Activated CD4-positive, alpha-beta memory T cell treated with anti-CD3 and anti-CD28 coated beads for 36 hours (primary cell): ENCODE measurements at regions not wholly inside any gene's neighbourhood (a gene's known extent, or its start where the extent isn't known, plus 50 kb on each side); places are given as distances from the start of the nearest gene placed in this dataset.
A peak's percentile ranks its signal among the peaks of the same experiment; 100 is the strongest.

ENCODE experiments used
- CTCF ChIA-PET: fragments of 350-600 bp; sonication (Branson Sonifier 250); formaldehyde crosslinking; loops from one replicate; lab custom pipeline; 2021; ENCODE audit warnings: antibody characterized with exemption, inconsistent platforms; lab: Charles Lee
- POLR2A ChIA-PET: fragments of 350-600 bp; sonication (Branson Sonifier 250); formaldehyde crosslinking; loops from one replicate; lab custom pipeline; 2021; ENCODE audit warnings: antibody characterized with exemption; lab: Charles Lee
- DNase-seq: peaks from one replicate; pipeline ENCODE4 v3.0.0-alpha.2; 2020
- H3K27ac Mint-ChIP-seq: one replicate; pipeline ENCODE4 v1.8.0; 2021; ENCODE audit warnings: mixed read lengths
- H3K27me3 Mint-ChIP-seq: one replicate; pipeline ENCODE4 v1.8.0; 2021; ENCODE audit warnings: mixed read lengths
- H3K36me3 Mint-ChIP-seq: one replicate; pipeline ENCODE4 v1.8.0; 2021; ENCODE audit warnings: mixed read lengths
- H3K4me1 Mint-ChIP-seq: one replicate; pipeline ENCODE4 v1.8.0; 2021; ENCODE audit warnings: low read depth, mixed read lengths
- H3K4me3 Mint-ChIP-seq: one replicate; pipeline ENCODE4 v1.8.0; 2021; ENCODE audit warnings: mild to moderate bottlenecking, mixed read lengths
- H3K9me3 Mint-ChIP-seq: one replicate; pipeline ENCODE4 v1.8.0; 2021; ENCODE audit warnings: mixed read lengths
- intact Hi-C: fragments of 100-400 bp; cut with micrococcal nuclease; formaldehyde crosslinking; loops from one replicate; pipeline ENCODE4 v1.15.1; 2023

DNA sequence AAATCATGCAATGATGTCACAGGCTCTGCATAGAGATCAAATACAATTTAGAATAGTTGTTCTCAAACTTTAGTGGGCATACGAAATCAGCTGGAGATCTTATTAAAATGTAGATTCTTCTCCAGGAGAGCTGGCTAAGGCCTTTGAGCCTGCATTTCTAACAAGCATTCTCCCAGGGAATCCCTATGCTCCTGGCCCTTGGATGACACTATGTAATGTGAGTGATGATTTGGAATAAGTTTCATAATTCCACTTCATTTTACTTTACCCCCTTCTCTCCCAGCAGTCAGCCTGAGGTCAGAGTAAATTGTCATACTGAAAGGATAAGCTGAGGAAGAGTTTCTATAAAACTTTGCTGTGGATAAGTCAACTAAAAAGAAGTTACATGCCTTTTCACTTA lies 189.1 kb downstream of the UBE2E3 start:
- ChIA-PET POLR2A (no interaction called here), CTCF (interaction anchor here (0.6 to 1.3 kb wide), 5 partner anchors 9 to 297 kb away, joined by 3 to 4 read pairs (median 3); no protein-coding TSS in a partner anchor)
- peaks cover 43% of the 10 kb centered on the region for H3K4me1 Mint-ChIP-seq
- intact Hi-C loops: loop anchor here (2.0 kb wide), 1 partner anchor 29 kb away; no protein-coding TSS in a partner anchor
- peaks cover 32% of the 10 kb centered on the region for H3K36me3 Mint-ChIP-seq
- no peak overlapping the region for H3K4me3 Mint-ChIP-seq
- peaks cover 23% of the 10 kb centered on the region for H3K9me3 Mint-ChIP-seq
- H3K27ac Mint-ChIP-seq: peak overlapping the region; percentile 46
- DNase-seq: no peak
- no peaks in the 10 kb centered on the region for H3K27me3 Mint-ChIP-seq

DNA sequence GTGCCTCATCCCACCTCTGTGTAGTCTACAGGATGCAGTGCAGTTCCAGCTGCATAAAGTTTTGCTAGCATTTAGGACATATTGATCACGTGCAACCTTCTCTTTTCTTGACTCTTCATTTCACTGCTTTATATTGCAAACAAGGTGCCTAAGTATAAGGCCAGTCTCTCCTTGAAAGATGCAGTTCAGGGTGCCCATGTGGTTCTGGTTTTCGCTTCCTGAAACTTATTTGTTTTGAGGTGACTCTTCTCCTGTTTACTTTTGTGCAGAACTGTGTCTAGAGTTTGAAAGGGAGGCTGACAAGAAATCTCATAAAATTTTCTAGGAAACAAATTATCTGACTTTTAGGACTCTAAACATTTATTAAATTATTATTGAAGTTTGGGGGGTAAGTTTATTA lies 189.9 kb downstream of the UBE2E3 start:
- H3K27ac Mint-ChIP-seq: peak overlapping the region; percentile 76
- H3K4me1 Mint-ChIP-seq: peaks cover 43% of the 10 kb centered on the region
- peaks cover 23% of the 10 kb centered on the region for H3K9me3 Mint-ChIP-seq
- POLR2A ChIA-PET: no interaction called here
- H3K36me3 Mint-ChIP-seq: peaks cover 32% of the 10 kb centered on the region
- no peaks in the 10 kb centered on the region for H3K27me3 Mint-ChIP-seq
- no peak for DNase-seq
- CTCF ChIA-PET: interaction anchor here (0.6 to 1.0 kb wide), 2 partner anchors 8 to 296 kb away, joined by 3 read pairs; no protein-coding TSS in a partner anchor
- intact Hi-C loops: no loop called here
- H3K4me3 Mint-ChIP-seq: peak overlapping the region; percentile 24

DNA sequence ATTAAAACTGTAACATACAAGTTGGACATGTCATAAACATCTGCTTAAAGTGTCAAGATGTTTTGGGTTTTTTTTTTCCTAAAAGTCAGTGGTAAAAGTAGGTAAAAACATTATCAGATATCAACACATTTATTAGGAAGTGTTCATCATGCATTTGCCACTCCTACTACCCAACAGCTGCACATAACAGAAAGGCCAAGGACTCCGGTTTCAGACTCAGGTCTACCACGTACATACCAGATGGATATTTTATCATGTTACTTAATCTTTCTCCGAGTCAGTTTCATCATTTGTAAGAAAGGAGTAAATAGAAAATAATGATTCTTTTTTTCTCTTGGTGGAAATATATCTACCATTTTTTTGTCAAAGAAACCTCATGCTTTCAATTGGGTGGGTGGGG lies 192.3 kb downstream of the UBE2E3 start:
- ChIA-PET POLR2A (no interaction called here), CTCF (no interaction called here)
- H3K27me3 Mint-ChIP-seq: no peaks in the 10 kb centered on the region
- H3K4me1 Mint-ChIP-seq: peaks cover 44% of the 10 kb centered on the region
- H3K9me3 Mint-ChIP-seq: peaks cover 6% of the 10 kb centered on the region
- no peak for DNase-seq
- no peak overlapping the region for H3K4me3 Mint-ChIP-seq
- intact Hi-C loops: no loop called here
- peaks cover 9% of the 10 kb centered on the region for H3K36me3 Mint-ChIP-seq
- H3K27ac Mint-ChIP-seq: peak overlapping the region; percentile 58

DNA sequence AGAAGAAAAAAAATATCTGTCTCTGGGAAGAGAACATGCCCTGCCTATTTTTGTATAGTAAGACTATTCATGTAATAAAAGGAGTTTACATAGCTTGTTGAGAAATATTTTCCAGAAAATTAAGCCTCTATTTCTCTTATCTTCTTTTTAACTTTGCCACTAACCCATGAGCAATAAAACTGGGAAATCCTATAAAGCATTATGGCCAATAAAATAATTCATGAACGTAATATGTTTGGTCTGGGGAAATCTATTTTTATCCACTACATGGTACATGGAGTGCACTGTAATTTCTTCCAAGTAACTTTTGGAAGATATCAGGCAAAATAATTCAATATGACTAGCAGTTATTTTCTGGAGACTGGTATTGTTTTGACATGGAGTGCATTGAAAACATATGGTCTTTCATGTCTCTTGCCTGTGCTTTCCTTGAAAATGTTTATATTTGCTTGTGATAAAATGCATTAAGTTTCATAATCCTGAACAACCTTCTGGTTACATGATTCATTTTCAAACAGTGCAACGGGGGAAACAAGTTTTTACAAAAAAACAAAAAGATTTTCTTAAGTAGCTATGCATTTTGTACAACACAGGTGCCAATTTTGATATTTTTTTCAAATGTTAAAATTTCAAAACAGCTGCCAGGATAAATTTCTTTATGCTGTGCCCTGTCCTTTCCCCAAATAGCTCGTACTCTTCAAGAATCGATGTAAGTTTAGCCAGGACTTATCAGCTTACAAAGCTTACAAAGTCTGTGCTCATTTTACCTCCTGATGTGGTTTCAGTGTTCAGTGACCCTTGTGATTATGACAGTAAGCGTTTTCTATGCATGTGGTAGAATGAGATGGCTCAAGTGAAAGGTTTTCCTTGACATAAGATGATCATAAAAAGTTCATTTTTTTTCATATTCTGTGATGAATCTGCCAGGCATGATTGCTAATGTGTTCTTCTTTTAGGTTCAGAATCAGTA lies 194.5 kb downstream of the UBE2E3 start:
- H3K27me3 Mint-ChIP-seq: no peaks in the 10 kb centered on the region
- no peak for DNase-seq
- intact Hi-C loops: loop anchor here (5.0 kb wide), 1 partner anchor 33 kb away; no protein-coding TSS in a partner anchor
- peaks cover 56% of the 10 kb centered on the region for H3K4me1 Mint-ChIP-seq
- no peak overlapping the region for H3K4me3 Mint-ChIP-seq
- peaks cover 3% of the 10 kb centered on the region for H3K36me3 Mint-ChIP-seq
- ChIA-PET POLR2A (interaction anchor here (1.4 kb wide), 1 partner anchor 43 kb away, joined by 3 read pairs; no protein-coding TSS in a partner anchor), CTCF (interaction anchor here (1.4 to 2.2 kb wide), 2 partner anchors 71 to 282 kb away, joined by 5 read pairs; partner anchors contain the start of gene ITGA4)
- no peaks in the 10 kb centered on the region for H3K9me3 Mint-ChIP-seq
- H3K27ac Mint-ChIP-seq: peak overlapping the region; percentile 68

DNA sequence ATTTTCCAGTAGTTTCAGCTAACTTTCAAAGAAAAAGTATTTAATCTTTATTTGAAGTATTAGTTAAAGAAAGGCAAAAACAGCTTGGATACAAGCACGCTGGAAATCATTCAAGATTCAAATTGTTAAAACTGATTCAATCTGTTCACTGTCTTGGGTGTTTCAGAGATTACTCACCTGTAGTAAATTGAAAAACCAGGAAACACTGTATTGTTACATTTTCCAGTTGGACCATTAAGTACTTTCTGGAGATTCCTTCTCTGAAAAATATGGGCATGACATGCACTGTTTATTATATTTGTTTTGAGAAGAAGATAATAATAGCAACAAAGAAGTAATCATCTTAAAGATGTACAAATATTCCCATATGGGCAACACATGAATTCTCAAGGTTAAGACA lies 196.1 kb downstream of the UBE2E3 start:
- peaks cover 5% of the 10 kb centered on the region for H3K36me3 Mint-ChIP-seq
- DNase-seq: no peak
- peaks cover 49% of the 10 kb centered on the region for H3K4me1 Mint-ChIP-seq
- intact Hi-C loops: loop anchor here (5.0 kb wide), 1 partner anchor 34 kb away; no protein-coding TSS in a partner anchor
- H3K4me3 Mint-ChIP-seq: no peak overlapping the region
- no peaks in the 10 kb centered on the region for H3K9me3 Mint-ChIP-seq
- H3K27me3 Mint-ChIP-seq: no peaks in the 10 kb centered on the region
- CTCF ChIA-PET: interaction anchor here (1.5 to 2.2 kb wide), 2 partner anchors 72 to 127 kb away, joined by 4 to 5 read pairs; no protein-coding TSS in a partner anchor
- H3K27ac Mint-ChIP-seq: no peak overlapping the region
- POLR2A ChIA-PET: no interaction called here

DNA sequence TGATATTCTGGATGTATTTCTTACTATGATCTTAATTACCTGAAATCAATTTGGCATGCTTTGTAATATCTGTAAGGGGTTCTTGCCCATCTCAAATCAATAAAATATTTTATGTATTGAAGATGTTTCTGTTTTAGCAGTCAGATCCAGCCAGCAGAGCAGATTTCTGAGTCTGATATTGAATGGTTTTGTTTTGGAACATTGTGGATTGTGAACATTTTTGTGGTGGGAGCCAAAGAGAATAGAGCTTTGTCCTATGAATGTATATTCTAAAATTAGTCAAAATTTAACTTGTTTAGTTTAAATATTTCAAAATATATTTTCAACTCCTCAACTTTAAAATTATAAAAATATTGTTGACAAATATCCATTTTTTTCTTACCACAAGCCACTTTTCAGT lies 197.0 kb downstream of the UBE2E3 start:
- POLR2A ChIA-PET: no interaction called here
- Mint-ChIP-seq H3K4me1 (peaks cover 49% of the 10 kb centered on the region), H3K9me3 (no peaks in the 10 kb centered on the region), H3K27me3 (no peaks in the 10 kb centered on the region), H3K4me3 (no peak overlapping the region), H3K27ac (no peak overlapping the region), H3K36me3 (peaks cover 5% of the 10 kb centered on the region)
- CTCF ChIA-PET: interaction anchor here (0.7 to 1.5 kb wide), 2 partner anchors 52 to 127 kb away, joined by 3 to 4 read pairs; no protein-coding TSS in a partner anchor
- no peak for DNase-seq
- intact Hi-C loops: loop anchor here (5.0 kb wide), 1 partner anchor 35 kb away; no protein-coding TSS in a partner anchor

DNA sequence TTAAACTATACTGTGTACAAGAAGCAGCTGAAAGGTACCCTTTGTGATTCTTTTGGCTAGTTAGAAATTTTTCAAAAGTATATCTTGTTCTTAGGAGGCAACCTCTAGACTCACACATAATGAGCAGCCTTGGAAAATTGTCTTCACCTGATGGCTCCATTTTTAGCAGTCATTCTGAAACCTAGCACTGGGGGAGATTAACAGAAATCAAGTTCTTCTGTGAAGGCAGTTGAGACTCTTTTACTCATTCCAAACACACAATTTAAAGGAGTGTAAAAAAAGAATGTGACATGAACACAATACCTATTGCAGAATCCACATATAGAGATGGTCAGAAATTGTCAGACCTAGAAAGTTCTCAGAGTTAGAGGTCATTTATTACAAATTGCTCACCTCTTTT lies 197.7 kb downstream of the UBE2E3 start:
- POLR2A ChIA-PET: no interaction called here
- H3K27me3 Mint-ChIP-seq: no peaks in the 10 kb centered on the region
- intact Hi-C loops: loop anchor here (2.0 to 5.0 kb wide), 6 partner anchors 13 to 281 kb away; no protein-coding TSS in a partner anchor
- CTCF ChIA-PET: interaction anchor here (0.7 to 1.5 kb wide), 7 partner anchors 8 to 126 kb away, joined by 3 to 5 read pairs (median 3); no protein-coding TSS in a partner anchor
- DNase-seq: no peak
- H3K36me3 Mint-ChIP-seq: peaks cover 5% of the 10 kb centered on the region
- H3K4me1 Mint-ChIP-seq: peaks cover 46% of the 10 kb centered on the region
- peak overlapping the region; percentile 73 for H3K27ac Mint-ChIP-seq
- H3K4me3 Mint-ChIP-seq: no peak overlapping the region
- no peaks in the 10 kb centered on the region for H3K9me3 Mint-ChIP-seq

DNA sequence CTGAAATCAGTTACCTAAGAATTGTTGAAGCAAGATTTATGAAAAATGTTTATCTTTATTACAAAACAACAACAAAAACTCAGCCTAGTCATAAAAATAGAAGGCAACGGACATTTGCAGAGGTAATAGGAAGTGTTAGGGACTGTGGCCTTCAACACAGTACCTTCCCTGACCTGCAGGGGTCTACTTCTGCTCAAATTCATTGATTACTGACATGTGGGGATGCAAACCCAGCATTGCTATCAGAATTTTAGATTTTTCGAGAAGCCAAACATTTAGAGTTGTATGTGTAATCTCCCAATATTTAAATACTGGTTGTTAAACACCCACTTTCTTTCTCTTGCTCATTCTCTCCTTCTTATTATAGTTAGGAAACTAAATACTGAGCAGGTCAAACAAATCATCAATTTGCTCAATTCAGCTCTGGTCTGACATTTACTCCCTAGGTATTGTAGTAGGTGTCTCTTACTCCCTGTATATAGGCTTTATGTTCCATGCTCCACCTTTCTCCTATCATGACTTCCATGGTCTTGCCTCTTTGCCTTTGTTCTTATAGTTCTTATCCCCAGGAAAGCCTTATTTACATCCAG lies 198.5 kb downstream of the UBE2E3 start:
- intact Hi-C loops: loop anchor here (2.0 to 5.0 kb wide), 6 partner anchors 14 to 280 kb away; no protein-coding TSS in a partner anchor
- no peaks in the 10 kb centered on the region for H3K27me3 Mint-ChIP-seq
- H3K27ac Mint-ChIP-seq: peak overlapping the region; percentile 73

DNA sequence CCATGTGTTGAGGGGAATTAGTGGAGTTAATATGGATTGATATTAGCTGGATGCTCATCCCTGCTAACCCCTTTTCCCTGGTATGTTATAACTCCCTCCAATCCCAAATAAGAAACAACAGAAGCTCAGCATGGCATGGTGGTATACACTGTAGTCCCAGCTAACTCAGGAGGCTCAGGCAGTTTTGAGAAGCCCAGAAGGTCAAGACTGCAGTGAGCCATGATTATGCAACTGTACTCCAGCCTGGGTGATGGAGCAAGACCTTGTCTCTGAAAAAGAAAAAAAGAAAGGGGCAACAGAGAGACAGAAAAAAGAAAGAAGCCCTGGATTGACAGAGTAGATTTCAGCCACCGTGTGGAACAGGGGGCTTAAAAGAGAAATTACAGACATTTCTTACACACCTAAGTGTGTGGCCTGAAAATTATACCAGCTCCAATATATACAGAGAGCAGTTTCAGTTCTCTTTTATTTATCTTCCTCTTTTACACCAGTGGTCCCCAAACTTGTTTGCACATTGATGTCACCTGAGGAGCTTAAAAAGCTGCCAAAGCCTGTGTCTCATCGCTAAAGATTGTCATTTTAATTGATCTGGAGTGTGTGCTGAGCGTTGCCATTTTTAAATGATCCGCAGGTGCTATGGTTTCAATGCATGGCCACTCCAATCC lies 203.6 kb downstream of the UBE2E3 start:
- no peak for DNase-seq
- ChIA-PET POLR2A (interaction anchor here (0.6 kb wide), 1 partner anchor 50 kb away, joined by 3 read pairs; no protein-coding TSS in a partner anchor), CTCF (no interaction called here)
- peaks cover 7% of the 10 kb centered on the region for H3K36me3 Mint-ChIP-seq
- no peaks in the 10 kb centered on the region for H3K27me3 Mint-ChIP-seq
- intact Hi-C loops: no loop called here
- no peaks in the 10 kb centered on the region for H3K9me3 Mint-ChIP-seq
- H3K4me1 Mint-ChIP-seq: peaks cover 23% of the 10 kb centered on the region
- H3K4me3 Mint-ChIP-seq: no peak overlapping the region
- H3K27ac Mint-ChIP-seq: no peak overlapping the region

More for the DNA sequence above, 198.5 kb downstream of the UBE2E3 start:
- Mint-ChIP-seq H3K4me3 (no peak overlapping the region), H3K4me1 (peaks cover 46% of the 10 kb centered on the region), H3K9me3 (no peaks in the 10 kb centered on the region), H3K36me3 (peaks cover 5% of the 10 kb centered on the region)
- peak; percentile 55 for DNase-seq
- ChIA-PET POLR2A (interaction anchor here (0.8 kb wide), 1 partner anchor 33 kb away, joined by 3 read pairs; no protein-coding TSS in a partner anchor), CTCF (interaction anchor here (0.7 to 1.4 kb wide), 7 partner anchors 9 to 106 kb away, joined by 3 to 5 read pairs (median 3); no protein-coding TSS in a partner anchor)

DNA sequence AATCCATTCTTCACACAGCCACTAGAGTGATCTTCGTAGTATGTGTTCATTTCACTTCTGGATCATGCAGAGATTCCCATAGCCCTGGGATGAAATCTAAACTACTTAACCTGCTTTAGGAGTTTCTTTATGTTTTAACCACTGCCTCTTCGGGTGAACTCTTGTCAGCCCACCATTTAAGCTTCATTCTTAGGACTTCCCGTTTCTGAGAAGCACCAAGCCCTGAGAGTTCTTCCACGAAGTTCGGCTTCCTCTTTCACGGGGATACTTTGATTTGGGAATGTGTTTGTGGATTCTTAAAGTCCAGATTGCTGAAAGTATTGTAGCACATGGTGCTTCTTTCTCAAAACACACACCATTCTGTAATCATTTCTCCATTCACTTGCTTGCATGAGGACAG lies 205.0 kb downstream of the UBE2E3 start:
- ChIA-PET CTCF (no interaction called here), POLR2A (no interaction called here)
- Mint-ChIP-seq H3K9me3 (no peaks in the 10 kb centered on the region), H3K36me3 (peaks cover 3% of the 10 kb centered on the region), H3K27me3 (no peaks in the 10 kb centered on the region), H3K27ac (no peak overlapping the region), H3K4me3 (no peak overlapping the region), H3K4me1 (peaks cover 16% of the 10 kb centered on the region)
- intact Hi-C loops: no loop called here
- DNase-seq: no peak

DNA sequence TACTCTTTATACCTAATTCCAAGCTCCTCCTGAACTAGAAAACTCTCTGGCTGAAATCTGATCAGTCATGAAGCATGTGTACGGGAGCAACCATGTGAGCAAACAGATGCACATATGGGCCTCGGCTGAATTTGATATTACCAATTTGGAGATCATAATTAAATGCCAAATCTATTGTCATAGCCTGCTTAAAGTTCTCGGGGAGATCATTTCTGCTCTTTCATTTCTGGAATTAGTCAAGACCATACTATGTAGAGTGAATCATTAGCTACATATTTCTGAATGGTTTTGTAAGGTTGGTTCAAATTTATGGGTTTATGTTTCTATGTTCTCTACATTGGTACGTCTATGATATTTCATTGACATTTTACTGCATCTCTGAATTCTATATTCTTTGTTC lies 205.5 kb downstream of the UBE2E3 start:
- no peaks in the 10 kb centered on the region for H3K27me3 Mint-ChIP-seq
- intact Hi-C loops: no loop called here
- H3K36me3 Mint-ChIP-seq: peaks cover 4% of the 10 kb centered on the region
- no peak for DNase-seq
- no peaks in the 10 kb centered on the region for H3K9me3 Mint-ChIP-seq
- no peak overlapping the region for H3K27ac Mint-ChIP-seq
- H3K4me3 Mint-ChIP-seq: no peak overlapping the region
- peaks cover 22% of the 10 kb centered on the region for H3K4me1 Mint-ChIP-seq
- POLR2A ChIA-PET: no interaction called here
- CTCF ChIA-PET: no interaction called here
